ENCODE measurements at regions not wholly inside any gene's neighbourhood (a gene's known extent, or its start where the extent isn't known, plus 50 kb on each side); places are given as distances from the start of the nearest gene placed in this dataset.

DNA sequence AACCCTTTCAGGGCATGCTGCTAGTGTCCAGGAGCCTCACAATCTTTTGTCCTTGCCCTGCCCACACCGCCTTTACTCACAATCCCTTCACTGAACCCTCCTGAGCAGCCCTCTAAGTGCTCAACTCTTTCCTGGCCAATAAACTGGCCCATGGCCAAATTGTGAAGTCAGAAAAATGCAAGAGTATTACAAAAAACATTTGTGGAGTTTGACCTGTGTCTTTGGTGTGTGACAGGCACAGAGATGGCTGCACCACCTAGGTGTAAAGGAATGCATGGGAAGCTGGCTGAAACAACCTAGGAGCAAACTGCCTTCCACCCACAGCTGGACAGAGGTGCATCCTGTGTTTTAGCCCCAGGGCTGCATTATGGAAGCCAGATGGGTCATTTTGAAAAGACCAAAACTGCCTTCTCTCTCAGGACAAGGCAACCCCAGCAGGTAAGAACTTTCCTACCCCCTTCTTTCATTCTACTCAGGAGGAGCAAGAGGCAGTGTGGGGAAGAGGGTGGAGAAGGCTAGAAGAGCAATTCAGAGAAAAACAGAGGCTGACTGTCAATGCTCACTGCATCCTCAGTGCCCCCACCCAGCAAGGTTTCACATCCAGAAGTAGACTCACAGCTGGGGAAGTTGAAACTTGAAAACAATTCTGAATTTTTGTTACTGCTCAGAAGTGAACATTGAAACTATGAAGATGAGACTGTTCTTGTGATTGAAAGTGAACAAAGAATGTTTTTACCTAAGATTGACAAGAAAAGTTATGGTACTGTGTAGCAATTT lies 78.6 kb downstream of the TRIM42 start:
- Histone ChIP-seq H3K27ac (ENCODE audit: low read depth, low read length) (no peak overlapping the region), H3K79me2 (ENCODE audit: control insufficient read depth, low read length) (no peaks in the 10 kb centered on the region), H3K36me3 (ENCODE audit: control insufficient read depth, low read length) (no peaks in the 10 kb centered on the region), H3K9me3 (ENCODE audit: control insufficient read depth, insufficient read depth, low read length) (no peaks in the 10 kb centered on the region), H3K27me3 (ENCODE audit: control insufficient read depth, low read length) (no peaks in the 10 kb centered on the region), H4K20me1 (ENCODE audit: control insufficient read depth, insufficient read depth, low read depth, low read length) (no peaks in the 10 kb centered on the region), H3F3A (ENCODE audit: control insufficient read depth, insufficient read depth) (no peaks in the 10 kb centered on the region), H3K4me1 (ENCODE audit: control insufficient read depth, low read length) (peaks cover 22% of the 10 kb centered on the region), H3K9me2 (replicated peaks; ENCODE audit: control insufficient read depth, low read length) (no peaks in the 10 kb centered on the region), H3K4me3 (ENCODE audit: low read length) (no peak overlapping the region), H3K4me2 (ENCODE audit: low read length) (no peak overlapping the region)
- TF ChIP-seq, protein P1, sequence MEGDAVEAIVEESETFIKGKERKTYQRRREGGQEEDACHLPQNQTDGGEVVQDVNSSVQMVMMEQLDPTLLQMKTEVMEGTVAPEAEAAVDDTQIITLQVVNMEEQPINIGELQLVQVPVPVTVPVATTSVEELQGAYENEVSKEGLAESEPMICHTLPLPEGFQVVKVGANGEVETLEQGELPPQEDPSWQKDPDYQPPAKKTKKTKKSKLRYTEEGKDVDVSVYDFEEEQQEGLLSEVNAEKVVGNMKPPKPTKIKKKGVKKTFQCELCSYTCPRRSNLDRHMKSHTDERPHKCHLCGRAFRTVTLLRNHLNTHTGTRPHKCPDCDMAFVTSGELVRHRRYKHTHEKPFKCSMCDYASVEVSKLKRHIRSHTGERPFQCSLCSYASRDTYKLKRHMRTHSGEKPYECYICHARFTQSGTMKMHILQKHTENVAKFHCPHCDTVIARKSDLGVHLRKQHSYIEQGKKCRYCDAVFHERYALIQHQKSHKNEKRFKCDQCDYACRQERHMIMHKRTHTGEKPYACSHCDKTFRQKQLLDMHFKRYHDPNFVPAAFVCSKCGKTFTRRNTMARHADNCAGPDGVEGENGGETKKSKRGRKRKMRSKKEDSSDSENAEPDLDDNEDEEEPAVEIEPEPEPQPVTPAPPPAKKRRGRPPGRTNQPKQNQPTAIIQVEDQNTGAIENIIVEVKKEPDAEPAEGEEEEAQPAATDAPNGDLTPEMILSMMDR (IDR thresholded peaks at IDR 0.05; ENCODE audit: low read depth, low read length, poor library complexity, severe bottlenecking), result no peak
- no peak for TF ChIP-seq EZH2phosphoT487 (IDR thresholded peaks at IDR 0.05; ENCODE audit: borderline replicate concordance, low read length)

- peaks cover 21% of the 10 kb centered on the region for H3K4me1 ChIP-seq (ENCODE audit: control insufficient read depth, low read length)
- H3K9me3 ChIP-seq (ENCODE audit: control insufficient read depth, insufficient read depth, low read length), result no peaks in the 10 kb centered on the region
- no peaks in the 10 kb centered on the region for H3F3A ChIP-seq (ENCODE audit: control insufficient read depth, insufficient read depth)
- no peaks in the 10 kb centered on the region for H3K36me3 ChIP-seq (ENCODE audit: control insufficient read depth, low read length)
- TF ChIP-seq EZH2phosphoT487 (IDR thresholded peaks at IDR 0.05; ENCODE audit: borderline replicate concordance, low read length), result no peak
- TF ChIP-seq, protein P1 (IDR thresholded peaks at IDR 0.05; ENCODE audit: low read depth, low read length, poor library complexity, severe bottlenecking), result no peak
- no peaks in the 10 kb centered on the region for H3K9me2 ChIP-seq (replicated peaks; ENCODE audit: control insufficient read depth, low read length)
- H3K4me3 ChIP-seq (ENCODE audit: low read length), result no peak overlapping the region
- no peaks in the 10 kb centered on the region for H3K79me2 ChIP-seq (ENCODE audit: control insufficient read depth, low read length)
- H3K27ac ChIP-seq (ENCODE audit: low read depth, low read length), result no peak overlapping the region
- no peaks in the 10 kb centered on the region for H4K20me1 ChIP-seq (ENCODE audit: control insufficient read depth, insufficient read depth, low read depth, low read length)
- no peak overlapping the region for H3K4me2 ChIP-seq (ENCODE audit: low read length)
- no peaks in the 10 kb centered on the region for H3K27me3 ChIP-seq (ENCODE audit: control insufficient read depth, low read length)
These were observed 81.1 kb downstream of the TRIM42 start for GRCh38 chr3:140758791-140759444.

GRCh38 chr3:140760324-140761075 lies 82.6 kb downstream of the TRIM42 start:
- Histone ChIP-seq H3K4me1 (ENCODE audit: control insufficient read depth, low read length) (peaks cover 9% of the 10 kb centered on the region), H3K27ac (ENCODE audit: low read depth, low read length) (no peak overlapping the region), H3F3A (ENCODE audit: control insufficient read depth, insufficient read depth) (no peaks in the 10 kb centered on the region), H3K27me3 (ENCODE audit: control insufficient read depth, low read length) (no peaks in the 10 kb centered on the region), H3K4me3 (ENCODE audit: low read length) (no peak overlapping the region), H3K9me2 (replicated peaks; ENCODE audit: control insufficient read depth, low read length) (no peaks in the 10 kb centered on the region), H3K4me2 (ENCODE audit: low read length) (no peak overlapping the region), H3K79me2 (ENCODE audit: control insufficient read depth, low read length) (no peaks in the 10 kb centered on the region), H4K20me1 (ENCODE audit: control insufficient read depth, insufficient read depth, low read depth, low read length) (no peaks in the 10 kb centered on the region), H3K9me3 (ENCODE audit: control insufficient read depth, insufficient read depth, low read length) (no peaks in the 10 kb centered on the region), H3K36me3 (ENCODE audit: control insufficient read depth, low read length) (no peaks in the 10 kb centered on the region)
- TF ChIP-seq EZH2phosphoT487 (IDR thresholded peaks at IDR 0.05; ENCODE audit: borderline replicate concordance, low read length), result no peak
- TF ChIP-seq, protein P1 (IDR thresholded peaks at IDR 0.05; ENCODE audit: low read depth, low read length, poor library complexity, severe bottlenecking), result no peak

All from DOHH2 (cell line).